ENCODE measurements at regions not wholly inside any gene's neighbourhood (a gene's known extent, or its start where the extent isn't known, plus 50 kb on each side); places are given as distances from the start of the nearest gene placed in this dataset.

DNA sequence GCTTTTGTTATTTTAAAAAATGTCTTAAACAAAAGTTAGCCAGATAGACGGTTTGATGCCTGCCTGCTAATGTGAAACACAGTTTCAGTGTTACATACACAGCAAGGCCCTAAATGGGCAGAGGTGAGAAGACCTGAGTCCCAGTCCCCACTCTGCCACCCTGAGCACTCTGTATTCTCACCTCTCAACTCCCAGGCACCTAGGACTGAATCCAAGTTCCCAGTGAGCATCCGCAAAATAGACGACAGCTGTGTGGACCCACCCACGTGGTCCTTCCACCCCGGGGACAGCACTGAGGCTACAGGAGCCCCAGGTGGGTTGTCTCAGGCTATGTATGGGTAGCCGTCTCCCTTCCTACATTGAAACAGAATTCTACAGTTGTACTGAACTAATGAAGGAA, 111.5 kb downstream of the RPL27A start:
- TF ChIP-seq, protein P1, sequence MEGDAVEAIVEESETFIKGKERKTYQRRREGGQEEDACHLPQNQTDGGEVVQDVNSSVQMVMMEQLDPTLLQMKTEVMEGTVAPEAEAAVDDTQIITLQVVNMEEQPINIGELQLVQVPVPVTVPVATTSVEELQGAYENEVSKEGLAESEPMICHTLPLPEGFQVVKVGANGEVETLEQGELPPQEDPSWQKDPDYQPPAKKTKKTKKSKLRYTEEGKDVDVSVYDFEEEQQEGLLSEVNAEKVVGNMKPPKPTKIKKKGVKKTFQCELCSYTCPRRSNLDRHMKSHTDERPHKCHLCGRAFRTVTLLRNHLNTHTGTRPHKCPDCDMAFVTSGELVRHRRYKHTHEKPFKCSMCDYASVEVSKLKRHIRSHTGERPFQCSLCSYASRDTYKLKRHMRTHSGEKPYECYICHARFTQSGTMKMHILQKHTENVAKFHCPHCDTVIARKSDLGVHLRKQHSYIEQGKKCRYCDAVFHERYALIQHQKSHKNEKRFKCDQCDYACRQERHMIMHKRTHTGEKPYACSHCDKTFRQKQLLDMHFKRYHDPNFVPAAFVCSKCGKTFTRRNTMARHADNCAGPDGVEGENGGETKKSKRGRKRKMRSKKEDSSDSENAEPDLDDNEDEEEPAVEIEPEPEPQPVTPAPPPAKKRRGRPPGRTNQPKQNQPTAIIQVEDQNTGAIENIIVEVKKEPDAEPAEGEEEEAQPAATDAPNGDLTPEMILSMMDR (IDR thresholded peaks at IDR 0.05; ENCODE audit: insufficient read depth, low read length, poor library complexity, severe bottlenecking) = no peak
- H3K4me3 ChIP-seq (replicated peaks; ENCODE audit: low read depth, low read length) = no peak overlapping the region

DNA sequence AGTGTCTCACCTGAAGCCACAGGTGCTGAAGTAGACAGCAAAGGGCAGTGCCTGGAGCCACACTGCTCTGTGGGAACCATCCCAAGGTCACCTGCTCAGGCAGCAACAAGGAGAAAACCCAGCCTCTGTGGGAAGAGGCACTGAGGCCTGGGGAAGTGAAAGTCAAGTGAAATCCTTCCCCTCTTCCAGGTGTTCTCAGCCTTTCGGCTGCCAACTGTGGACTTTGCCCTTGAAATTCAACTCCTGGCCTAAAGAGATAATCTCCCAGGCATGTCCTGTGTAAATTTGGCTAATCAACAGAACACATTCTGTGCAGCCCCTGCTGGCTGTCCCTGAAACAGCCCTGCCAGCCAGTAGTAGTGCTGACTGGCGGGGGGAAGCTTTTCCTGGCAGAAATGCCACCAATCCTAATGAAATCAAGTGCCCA, 112.1 kb downstream of the RPL27A start:
- DNase-seq (ENCODE audit: extremely low read depth, insufficient read length) = no peak
- Histone ChIP-seq H3K36me3 (ENCODE audit: control insufficient read depth, insufficient read depth, low read length) (no peaks in the 10 kb centered on the region), H3K27me3 (replicated peaks; ENCODE audit: control insufficient read depth, insufficient read depth, low read length) (no peaks in the 10 kb centered on the region), H3K4me3 (replicated peaks; ENCODE audit: low read depth, low read length) (no peak overlapping the region)
- TF ChIP-seq, protein P1 (IDR thresholded peaks at IDR 0.05; ENCODE audit: insufficient read depth, low read length, poor library complexity, severe bottlenecking) = peak; percentile 44

More for the DNA sequence above, 111.5 kb downstream of the RPL27A start:
- DNase-seq (ENCODE audit: extremely low read depth, insufficient read length) = no peak
- H3K27me3 ChIP-seq (replicated peaks; ENCODE audit: control insufficient read depth, insufficient read depth, low read length) = no peaks in the 10 kb centered on the region
- no peaks in the 10 kb centered on the region for H3K36me3 ChIP-seq (ENCODE audit: control insufficient read depth, insufficient read depth, low read length)

DNA sequence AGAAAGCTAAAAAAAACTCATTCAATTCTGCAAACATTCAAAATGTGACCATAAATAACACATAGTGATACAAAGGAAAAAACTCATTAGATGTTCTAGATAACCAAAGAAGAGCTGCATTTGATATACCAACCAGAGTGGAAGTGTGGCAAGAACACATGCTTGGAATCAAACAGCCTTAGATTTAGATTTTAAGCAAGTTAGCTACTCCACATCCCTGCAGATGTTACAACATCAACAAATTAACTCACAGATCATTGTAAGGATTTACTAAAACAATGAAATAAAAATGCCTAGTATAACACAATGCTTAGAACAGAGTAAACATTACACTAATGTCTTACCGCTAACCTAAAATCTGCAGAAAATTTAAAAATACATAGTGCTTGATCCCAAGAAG, 114.0 kb upstream of the AKIP1 start:
- TF ChIP-seq, protein P1 (IDR thresholded peaks at IDR 0.05; ENCODE audit: insufficient read depth, low read length, poor library complexity, severe bottlenecking) = no peak
- H3K36me3 ChIP-seq (ENCODE audit: control insufficient read depth, insufficient read depth, low read length) = no peaks in the 10 kb centered on the region
- no peak for DNase-seq (ENCODE audit: extremely low read depth, insufficient read length)
- no peak overlapping the region for H3K4me3 ChIP-seq (replicated peaks; ENCODE audit: low read depth, low read length)
- H3K27me3 ChIP-seq (replicated peaks; ENCODE audit: control insufficient read depth, insufficient read depth, low read length) = no peaks in the 10 kb centered on the region

DNA sequence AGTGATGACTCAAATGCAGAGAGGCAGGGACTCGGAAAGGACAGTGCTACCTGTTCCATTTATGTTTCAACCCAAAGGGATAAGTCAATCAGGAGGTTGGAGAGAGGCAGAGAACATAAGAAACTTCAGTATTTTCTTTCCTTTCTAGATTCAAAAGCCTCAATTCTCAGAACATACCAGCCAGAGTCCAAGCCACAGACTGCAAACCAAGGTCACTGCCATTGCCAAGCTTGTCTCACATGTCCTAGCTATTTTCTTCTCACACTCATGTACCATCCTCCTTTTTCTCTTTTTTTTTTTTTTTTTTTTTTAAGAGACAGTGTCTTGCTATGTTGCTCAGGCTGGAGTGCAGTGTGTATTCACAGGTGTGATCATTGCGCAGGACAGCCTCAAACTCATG, 111.7 kb upstream of the AKIP1 start:
- no peak for DNase-seq (ENCODE audit: extremely low read depth, insufficient read length)
- Histone ChIP-seq H3K4me3 (replicated peaks; ENCODE audit: low read depth, low read length) (no peak overlapping the region), H3K27me3 (replicated peaks; ENCODE audit: control insufficient read depth, insufficient read depth, low read length) (no peaks in the 10 kb centered on the region), H3K36me3 (ENCODE audit: control insufficient read depth, insufficient read depth, low read length) (no peaks in the 10 kb centered on the region)
- TF ChIP-seq, protein P1 (IDR thresholded peaks at IDR 0.05; ENCODE audit: insufficient read depth, low read length, poor library complexity, severe bottlenecking) = no peak

DNA sequence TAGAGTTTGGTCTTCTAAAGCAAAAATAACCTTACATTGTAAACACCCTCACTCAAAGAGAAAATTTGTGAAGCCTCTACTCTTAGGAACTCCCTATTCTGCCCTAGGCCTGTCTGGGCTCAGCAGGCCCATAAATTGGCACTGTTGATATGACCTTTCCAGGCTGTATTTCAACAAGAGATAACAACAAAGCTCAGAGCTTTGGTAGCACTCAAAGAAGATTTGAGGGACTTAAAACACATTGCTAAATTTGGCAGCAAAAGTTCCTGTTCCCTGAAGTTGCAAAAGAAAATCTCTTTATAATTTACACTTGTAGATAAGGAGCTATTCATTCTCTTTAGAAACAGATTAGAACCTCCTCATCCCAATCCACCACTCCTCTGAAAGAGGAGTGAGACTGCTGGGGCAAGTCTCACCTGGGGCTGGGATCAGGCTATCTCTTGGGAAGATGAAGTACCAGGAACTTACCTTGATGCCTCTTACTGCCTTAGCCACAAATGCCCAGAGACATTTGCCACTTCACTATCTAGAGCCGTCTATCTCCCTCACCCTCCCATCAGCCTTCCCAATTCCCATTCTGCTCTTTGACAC, 110.4 kb upstream of the AKIP1 start:
- H3K4me3 ChIP-seq (replicated peaks; ENCODE audit: low read depth, low read length) = no peak overlapping the region
- TF ChIP-seq, protein P1 (IDR thresholded peaks at IDR 0.05; ENCODE audit: insufficient read depth, low read length, poor library complexity, severe bottlenecking) = no peak
- DNase-seq (ENCODE audit: extremely low read depth, insufficient read length) = no peak
- H3K36me3 ChIP-seq (ENCODE audit: control insufficient read depth, insufficient read depth, low read length) = no peaks in the 10 kb centered on the region
- H3K27me3 ChIP-seq (replicated peaks; ENCODE audit: control insufficient read depth, insufficient read depth, low read length) = no peaks in the 10 kb centered on the region

DNA sequence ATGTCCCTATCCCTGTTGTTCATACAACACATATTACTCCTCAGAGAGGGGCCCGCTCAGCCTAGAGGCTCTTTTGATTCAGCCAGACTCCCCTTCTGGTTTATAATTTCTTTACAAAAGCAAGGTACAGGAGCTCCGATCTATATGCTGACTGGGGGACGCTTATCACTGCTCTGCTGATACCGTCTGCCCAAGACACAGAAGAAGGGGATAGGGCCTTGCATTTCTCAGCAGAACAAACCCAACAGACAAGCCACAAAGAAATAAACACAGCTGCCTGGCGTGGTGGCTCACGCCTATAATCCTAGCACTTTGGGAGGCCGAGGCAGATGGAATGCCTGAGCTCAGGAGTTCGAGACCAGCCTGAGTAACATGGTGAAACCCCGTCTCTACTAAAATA, 109.9 kb upstream of the AKIP1 start:
- no peaks in the 10 kb centered on the region for H3K36me3 ChIP-seq (ENCODE audit: control insufficient read depth, insufficient read depth, low read length)
- no peaks in the 10 kb centered on the region for H3K27me3 ChIP-seq (replicated peaks; ENCODE audit: control insufficient read depth, insufficient read depth, low read length)
- no peak overlapping the region for H3K4me3 ChIP-seq (replicated peaks; ENCODE audit: low read depth, low read length)
- TF ChIP-seq, protein P1 (IDR thresholded peaks at IDR 0.05; ENCODE audit: insufficient read depth, low read length, poor library complexity, severe bottlenecking) = no peak
- no peak for DNase-seq (ENCODE audit: extremely low read depth, insufficient read length)

All from GM06990 (cell line).